GM18873 (cell line): ENCODE measurements at regions not wholly inside any gene's neighbourhood (a gene's known extent, or its start where the extent isn't known, plus 50 kb on each side); places are given as distances from the start of the nearest gene placed in this dataset.
"Not testable (repeated sequence)": the region's sequence is repeated elsewhere in the genome, so short reads cannot be mapped to it uniquely, and the experiment has no call there.

Experiments
- ATAC-seq: cut with Tn5 transposase; IDR thresholded peaks from one replicate; pipeline ENCODE4 v1.9.1; 2021; ENCODE audit warnings: mild to moderate bottlenecking, moderate library complexity, moderate number of reproducible peaks; ENCODE audit not compliant: unreplicated experiment, low FRiP score

DNA sequence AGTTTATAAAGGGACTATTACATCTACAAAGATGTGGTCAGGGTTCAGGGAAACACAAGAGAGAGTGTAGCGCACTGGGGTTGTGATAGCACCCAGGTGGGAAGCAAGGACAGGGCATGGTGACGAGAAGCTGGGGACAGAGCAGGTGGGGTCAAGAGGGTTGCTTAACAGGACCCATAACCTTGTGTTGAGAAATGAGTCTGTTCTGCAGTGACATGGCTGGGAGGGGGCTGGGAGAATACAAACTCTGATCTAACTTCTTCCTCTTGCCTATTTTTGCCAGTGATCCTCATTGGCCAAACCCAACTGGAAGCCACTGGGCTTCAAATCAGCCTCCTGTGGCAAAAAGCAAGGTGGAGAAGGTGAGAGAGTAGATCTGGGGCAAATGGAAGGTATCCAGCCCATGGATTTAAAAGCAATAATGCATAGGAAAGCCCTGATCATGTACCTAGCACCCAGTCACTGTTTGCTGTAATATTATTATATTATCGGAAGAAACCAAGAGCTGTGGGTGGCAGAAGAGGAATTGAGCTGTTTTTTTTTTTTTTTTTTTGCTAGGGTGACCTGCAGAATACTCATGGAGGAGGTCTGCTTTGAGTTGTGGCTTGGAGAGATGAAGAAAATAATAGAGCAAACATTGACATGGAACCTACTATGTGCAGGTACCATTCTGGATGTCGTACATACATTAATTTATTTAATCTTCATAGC lies 76.9 kb upstream of the ZFHX3 start:
- no peak for ATAC-seq

GRCh38 chr16:73124097-73124652 lies 76.2 kb upstream of the ZFHX3 start:
- no peak for ATAC-seq

- no peak for ATAC-seq
These were observed 74.9 kb upstream of the ZFHX3 start for GRCh38 chr16:73122604-73123391.

DNA sequence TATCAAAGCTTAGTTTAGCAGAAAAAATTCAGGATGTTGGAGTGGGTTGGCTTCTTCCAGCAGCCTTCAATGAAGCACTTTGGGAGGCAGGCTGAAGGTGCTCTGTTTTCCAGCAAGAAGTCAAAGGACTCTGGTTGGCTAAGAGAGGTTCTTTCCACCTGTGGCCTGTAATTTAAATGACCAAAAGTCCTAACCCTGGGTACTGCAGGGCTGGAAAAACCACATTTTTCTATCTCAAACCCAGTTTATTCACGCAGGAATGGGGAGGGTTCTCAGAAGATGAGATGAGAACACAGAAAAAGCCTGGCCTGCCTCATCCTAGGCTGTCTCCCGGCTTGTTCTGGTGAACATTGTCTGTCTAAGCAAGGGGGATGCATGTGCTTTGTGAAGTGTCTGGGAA lies 68.6 kb upstream of the ZFHX3 start:
- ATAC-seq = no peak

GRCh38 chr16:73113336-73113735 lies 65.4 kb upstream of the ZFHX3 start:
- no peak for ATAC-seq

GRCh38 chr16:73108195-73108963 lies 60.5 kb upstream of the ZFHX3 start:
- ATAC-seq = no peak

- ATAC-seq = no peak
These were observed 59.4 kb upstream of the ZFHX3 start for GRCh38 chr16:73107371-73107770.

DNA sequence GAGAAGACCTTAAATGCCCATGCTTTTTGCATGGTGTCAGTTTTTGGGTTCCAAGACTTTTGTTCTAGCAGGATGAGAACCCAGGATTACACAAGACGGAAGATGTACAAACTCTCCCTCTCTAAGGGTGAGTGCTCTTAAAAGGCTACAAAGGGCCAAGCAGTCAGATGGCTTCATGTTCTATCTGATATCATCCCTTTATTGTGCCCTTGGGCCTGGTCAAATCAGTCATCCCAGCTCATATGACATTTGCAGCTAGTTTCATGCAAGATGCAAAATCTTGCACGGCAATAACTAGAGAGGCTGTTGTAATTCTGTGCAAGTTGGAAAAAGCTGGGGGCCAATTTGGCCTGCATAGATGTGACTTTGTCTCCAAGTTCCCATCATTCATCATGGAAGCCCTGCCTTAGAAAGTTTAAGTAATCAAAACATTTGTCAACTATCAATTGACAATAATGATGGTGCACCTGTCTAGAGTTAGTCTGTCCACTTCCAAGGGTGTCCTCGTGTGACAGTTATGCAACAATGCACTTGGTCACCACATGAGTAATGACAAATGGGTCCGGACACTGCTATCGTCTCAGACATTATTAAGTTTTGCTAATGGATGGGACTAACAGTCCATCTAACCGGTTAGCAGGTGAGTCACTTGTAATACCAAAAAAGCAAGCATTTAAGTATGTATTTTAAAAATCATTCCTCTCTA lies 58.6 kb upstream of the ZFHX3 start:
- ATAC-seq = no peak

- ATAC-seq = no peak
These were observed 53.6 kb upstream of the ZFHX3 start for GRCh38 chr16:73101568-73101967.

GRCh38 chr16:73099601-73100000 lies 51.7 kb upstream of the ZFHX3 start:
- not testable (repeated sequence) for ATAC-seq
